HG02938 (cell line): ENCODE measurements at regions not wholly inside any gene's neighbourhood (a gene's known extent, or its start where the extent isn't known, plus 50 kb on each side); places are given as distances from the start of the nearest gene placed in this dataset.
A peak's percentile ranks its signal among the peaks of the same experiment; 100 is the strongest.

Source experiments
- ATAC-seq: cut with Tn5 transposase; IDR thresholded peaks from one replicate; pipeline ENCODE4 v1.9.1; 2021; ENCODE audit warnings: mild to moderate bottlenecking, moderate library complexity; ENCODE audit not compliant: unreplicated experiment

DNA sequence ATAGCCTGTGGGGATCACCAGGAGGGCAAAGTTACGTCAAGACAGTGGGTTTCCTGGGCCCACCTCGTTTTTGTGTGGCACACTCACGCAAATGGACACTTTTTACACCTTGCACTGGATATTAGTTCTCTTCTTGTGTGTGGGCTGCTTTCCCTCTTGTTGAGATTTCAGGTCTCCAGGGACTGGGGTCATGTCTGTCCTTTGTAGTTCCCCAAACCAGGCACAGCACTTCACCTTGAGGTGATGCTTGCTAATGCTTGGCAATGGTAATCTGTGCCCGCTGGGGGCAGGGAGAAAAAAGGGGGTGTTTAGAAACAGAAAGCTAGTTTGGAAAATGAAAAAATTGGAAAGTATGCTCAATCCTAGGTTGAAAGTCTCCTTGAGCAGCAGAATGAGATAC, 195.3 kb downstream of the PTEN start:
- ATAC-seq: no peak

DNA sequence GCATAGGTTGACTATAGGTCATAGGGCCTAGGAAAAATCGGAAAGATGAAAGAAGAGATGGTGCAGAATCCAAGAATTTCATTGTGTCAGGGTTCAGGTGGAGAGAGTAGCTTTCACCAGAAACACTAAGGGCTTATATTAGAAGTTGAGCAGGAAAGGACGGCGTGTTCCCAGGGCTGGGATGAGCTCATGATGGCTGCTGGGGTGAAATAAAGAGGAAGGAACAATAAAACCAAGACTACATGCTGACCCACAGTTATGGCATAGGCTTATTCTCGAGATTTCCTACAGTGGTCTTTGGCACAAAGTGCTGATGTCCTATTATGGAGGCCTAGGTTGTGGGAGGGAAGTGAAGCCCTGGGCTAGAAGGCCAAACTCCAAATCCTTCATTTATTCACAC, 195.8 kb downstream of the PTEN start:
- ATAC-seq: no peak

GRCh38 chr10:88060762-88061161, 197.3 kb downstream of the PTEN start:
- no peak for ATAC-seq

DNA sequence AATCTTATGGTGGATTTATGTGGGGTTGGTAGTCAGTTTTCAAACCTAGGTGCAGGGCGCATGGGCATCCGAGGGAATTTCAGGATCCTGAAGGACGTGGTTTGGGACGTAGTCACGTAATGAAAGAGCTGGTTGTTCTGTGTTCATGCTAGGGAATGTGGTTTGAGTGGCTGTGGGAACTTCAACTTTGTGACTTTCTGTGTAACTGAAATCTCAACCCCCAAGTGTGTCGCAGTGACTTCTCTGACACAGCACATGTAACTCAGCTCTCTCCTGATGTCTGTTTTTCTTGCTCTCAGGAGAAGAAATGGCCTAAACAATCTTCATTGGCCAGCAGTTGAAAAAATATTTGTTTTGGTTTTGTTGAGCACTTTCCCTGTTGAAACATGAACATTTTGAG, 199.0 kb downstream of the PTEN start:
- no peak for ATAC-seq

GRCh38 chr10:88062798-88063472, 199.5 kb downstream of the PTEN start:
- ATAC-seq: no peak

GRCh38 chr10:88063861-88064557, 200.6 kb downstream of the PTEN start:
- ATAC-seq: no peak

DNA sequence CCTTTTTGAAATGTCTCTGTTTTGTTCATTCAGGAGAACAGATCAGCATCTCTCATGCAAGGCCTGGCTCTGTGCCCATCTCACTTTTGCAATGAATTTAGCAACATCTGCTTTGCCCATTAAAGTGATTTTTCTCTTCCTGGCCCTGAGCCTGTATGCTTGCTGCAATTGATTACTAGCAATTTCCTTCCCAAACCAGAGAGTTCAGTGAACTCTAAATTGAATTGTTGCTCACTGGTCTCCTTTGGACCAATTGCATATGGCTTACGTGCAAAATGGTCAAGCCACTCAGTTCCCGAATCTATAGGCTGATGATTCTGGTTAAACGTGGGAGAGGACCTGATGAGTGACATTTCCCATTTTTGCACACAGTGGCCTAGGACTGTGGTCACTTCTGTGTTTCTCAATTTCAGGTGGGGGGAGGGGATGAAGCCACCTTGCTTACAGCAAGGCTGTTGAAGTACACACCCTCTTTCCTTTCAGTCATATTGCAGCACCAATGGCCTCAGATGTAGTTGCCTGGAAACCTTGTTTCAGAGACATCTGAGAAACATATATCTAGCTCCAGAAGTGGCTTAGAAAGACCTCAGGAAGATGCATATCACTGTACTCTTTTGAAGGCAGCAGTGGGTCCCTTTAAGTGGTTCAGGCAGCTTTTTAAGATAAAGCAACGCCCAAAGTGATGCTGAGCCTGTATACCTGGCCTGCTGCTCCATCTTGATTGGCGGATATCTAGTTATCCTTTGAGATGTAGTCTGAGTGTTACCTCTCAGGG, 201.4 kb downstream of the PTEN start:
- ATAC-seq: peak; percentile 50

DNA sequence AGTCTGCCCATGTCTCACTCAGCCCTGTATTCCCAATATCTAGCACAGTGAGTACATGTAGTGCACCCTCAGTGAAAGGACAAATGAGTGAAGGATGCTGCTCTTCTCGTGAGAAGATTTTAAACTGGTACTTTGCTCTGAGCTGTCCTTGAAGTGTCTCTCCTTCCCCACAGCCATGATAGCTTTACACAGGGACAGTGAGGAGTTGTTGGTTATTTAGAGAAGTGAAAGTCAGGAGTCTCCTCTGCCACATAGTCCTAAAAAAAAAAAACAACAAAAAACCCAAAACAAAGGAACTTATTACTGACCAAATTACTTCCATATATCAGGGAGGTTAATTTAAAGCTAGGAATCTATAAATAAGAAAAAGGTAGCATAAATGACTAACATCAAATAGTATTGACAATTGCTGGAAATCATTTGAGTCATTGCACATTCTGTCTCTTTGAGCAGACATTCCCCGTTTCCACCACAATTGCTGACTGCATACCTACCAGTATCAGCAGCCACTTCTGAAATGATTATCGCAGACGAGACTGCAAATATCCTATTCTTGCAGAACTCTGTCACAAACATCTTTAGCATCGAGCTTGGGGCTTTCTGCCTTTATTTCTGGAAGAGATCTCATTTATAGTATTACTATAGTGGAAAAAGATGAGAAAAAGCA, 202.1 kb downstream of the PTEN start:
- peak; percentile 1 for ATAC-seq

DNA sequence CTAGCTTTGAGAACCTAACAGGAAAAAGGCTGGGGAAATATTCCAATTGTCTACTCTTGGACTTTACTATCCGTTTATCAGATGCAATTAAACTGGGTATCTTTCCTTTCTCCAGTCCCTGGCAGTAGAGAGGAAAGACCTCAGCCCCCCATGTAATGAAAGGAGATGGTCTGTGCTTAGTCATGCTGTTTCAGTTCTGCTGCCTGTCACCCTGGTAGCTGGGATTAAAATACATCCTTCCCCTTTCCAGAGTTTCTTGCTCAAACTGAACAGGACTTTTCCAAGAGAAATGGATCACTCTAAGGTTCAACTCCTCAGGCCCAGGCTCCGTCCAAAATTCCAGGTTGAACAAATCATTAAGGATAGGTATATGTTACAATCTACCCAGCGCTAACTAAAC, 202.9 kb downstream of the PTEN start:
- ATAC-seq: no peak

DNA sequence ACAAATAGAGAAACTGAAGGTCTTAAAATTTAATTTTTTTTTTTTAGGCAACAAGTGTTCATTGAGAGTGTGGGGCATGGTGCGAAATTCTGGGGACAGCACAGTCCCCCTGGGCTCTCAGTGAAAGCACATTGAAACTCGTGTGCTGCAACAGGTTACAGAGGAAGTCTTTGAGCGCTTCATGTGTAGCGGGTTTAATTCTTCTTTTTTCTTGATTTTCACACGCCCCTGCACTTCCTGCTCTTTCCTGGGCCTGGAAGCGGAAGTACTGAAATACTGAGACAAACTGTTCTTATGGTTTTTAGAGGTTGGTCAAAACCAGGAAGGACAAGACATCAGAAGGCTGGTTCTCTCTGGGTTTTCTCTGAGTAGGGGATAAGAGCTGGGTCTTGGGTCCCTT, 203.5 kb downstream of the PTEN start:
- no peak for ATAC-seq

DNA sequence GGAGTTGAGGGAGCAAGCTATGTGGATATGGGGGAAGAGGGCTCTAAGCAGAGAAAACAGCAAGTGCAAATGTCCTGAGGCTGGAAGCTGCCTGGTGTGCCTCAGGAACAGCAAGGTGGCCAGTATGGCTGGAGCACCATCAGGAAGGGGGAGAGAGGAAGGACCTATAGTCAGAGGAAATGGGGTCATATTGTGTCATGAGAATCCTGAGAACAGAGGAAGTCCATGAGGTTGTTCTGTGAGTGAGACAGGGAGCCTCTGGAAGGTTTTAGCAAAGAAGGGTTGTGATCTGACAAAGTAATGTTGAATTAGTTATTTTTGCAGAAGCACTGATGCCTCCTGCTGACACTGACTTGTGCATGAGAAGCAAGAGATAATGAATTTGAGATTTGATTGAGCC, 204.3 kb downstream of the PTEN start:
- ATAC-seq: no peak

DNA sequence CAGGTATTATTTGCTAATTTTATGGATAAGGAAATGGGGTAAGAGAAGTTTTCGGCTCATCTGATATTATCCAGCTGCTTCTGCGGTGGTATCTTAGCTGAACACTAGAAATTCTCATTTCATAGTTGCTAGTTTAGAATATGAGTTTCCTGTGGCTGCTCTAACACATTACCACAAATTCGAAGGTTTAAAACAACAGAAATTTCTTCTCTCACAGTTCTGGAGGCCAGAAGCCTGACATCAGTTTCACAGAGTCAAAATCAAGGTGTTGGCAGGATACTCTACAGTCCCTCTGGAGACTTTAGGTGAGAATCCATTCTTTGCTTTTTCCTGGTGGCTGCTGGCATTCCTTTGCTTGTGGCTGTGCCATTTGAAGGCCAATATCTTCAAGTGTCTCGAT, 205.9 kb downstream of the PTEN start:
- no peak for ATAC-seq

DNA sequence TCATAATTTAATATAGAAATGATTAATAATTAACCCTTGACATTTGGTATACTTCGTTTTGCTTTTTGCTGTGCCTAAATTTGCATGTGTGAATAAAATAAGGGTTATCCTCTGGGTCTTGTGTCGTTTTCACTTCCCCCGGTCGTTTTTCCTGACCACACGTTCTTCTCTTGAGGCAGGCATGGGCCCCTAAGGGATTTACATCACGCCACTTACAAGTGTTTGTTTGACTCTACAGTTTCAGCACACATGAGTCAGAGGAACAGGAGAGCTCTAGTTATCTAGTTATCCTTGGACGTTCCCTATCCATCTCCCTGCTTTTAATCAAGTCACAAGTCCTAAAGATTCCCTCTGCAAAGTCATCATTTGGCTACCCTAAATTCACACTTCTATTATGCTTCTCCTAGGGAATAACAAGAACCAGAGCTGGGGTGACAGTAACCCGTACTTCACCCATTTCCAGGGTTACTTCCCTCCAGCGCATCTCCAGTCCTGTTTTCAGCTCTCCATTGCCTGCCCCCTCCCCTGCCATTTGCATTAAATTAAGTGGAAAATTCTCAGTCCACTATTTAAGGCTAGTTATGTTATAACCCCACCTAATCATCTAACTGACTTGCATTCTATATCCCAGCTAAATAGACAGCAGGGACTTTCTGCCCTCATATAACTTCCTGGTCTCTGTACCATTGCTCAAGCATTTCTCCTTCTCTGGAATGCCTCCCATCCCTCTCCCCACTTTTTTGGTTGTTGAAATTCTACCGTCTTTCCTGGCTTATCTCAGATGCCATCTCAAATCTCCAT, 206.9 kb downstream of the PTEN start:
- ATAC-seq: peak; percentile 43

DNA sequence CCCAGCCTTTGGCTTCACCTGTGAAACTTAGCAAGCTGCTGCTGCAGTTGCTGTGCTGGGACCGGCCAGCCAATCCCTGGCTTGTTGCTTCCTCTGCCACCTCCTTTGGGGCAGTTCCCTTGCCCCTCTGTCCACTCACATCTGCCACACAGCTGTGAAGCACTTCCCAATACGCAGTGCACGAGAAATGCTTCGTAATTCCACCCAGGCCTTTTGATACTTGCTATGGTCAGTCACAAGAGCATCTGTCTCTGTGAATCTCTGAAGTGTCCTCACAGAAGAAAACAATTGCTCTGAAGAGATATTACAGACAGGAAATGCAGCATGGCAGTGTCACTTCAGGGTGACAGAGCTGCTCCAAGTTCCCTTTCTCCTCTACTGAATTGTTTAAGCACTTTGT, 208.5 kb downstream of the PTEN start:
- ATAC-seq: no peak

- ATAC-seq: no peak
Observed at GRCh38 chr10:88073682-88074081, 210.3 kb downstream of the PTEN start.

DNA sequence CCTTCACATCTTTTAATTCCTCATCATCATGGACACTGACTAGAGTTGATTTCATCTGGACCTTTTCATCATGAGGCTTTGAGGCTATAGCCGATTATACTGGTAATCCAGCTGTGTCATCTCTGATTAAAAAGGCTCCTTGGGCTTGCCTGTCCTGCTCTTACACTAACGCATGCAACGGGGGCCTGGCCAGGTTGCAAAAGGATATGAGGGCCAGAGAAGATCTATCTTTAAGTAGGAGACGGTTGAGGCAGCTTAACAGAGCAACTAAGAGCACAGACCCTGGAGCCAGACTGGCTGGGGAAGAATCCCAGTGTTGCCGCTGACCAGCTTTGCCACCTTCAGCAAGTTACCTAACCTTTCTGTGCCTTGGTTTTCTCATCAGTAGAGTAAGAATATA, 211.5 kb downstream of the PTEN start:
- ATAC-seq: no peak

- no peak for ATAC-seq
Observed at GRCh38 chr10:88076027-88076880, 212.8 kb downstream of the PTEN start.

DNA sequence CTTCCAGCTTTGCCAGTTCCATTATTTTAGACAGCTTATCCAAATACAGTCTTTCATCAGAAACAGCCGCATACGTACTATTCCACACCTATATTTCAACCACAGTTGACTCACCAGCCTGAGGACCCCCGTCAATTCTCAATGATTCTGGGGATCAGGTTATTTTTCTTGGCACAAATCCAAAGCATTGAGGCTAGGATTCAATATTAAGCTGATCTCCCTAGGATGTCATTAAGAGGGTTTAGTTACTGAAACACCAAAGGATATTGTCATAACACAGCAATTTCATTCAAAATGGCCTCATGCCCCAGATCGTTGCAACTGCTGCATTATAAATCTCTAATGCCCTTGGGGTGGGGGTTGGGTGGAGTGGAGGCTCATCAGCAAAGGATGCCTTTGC, 214.6 kb downstream of the PTEN start:
- ATAC-seq: no peak

GRCh38 chr10:88080213-88080612, 216.8 kb downstream of the PTEN start:
- peak; percentile 71 for ATAC-seq
